ENCODE measurements at regions not wholly inside any gene's neighbourhood (a gene's known extent, or its start where the extent isn't known, plus 50 kb on each side); places are given as distances from the start of the nearest gene placed in this dataset.

- Histone ChIP-seq H3K9me3 (ENCODE audit: control insufficient read depth in 2 of 2, insufficient read depth in 1 of 2, low read length in 1 of 2) (no peaks in the 10 kb centered on the region), H3K4me3 (ENCODE audit: low read length in 2 of 2) (no peak overlapping the region), H3K4me1 (ENCODE audit: control insufficient read depth in 2 of 2, insufficient read depth in 2 of 2, low read length in 2 of 2) (peaks cover 28 to 52% of the 10 kb centered on the region in 2 donors), H3K27ac (ENCODE audit: low read depth in 1 of 2, low read length in 1 of 2) (no peak overlapping the region), H3K36me3 (ENCODE audit: control insufficient read depth in 2 of 2, insufficient read depth in 2 of 2, low read length in 1 of 2) (no peaks in the 10 kb centered on the region), H3K27me3 (ENCODE audit: control insufficient read depth in 2 of 2, insufficient read depth in 1 of 2, low read length in 1 of 2) (no peaks in the 10 kb centered on the region)
- no peak for DNase-seq (ENCODE audit: low read depth in 6 of 9, low spot score in 9 of 9)
- 95% methylated on average over 2 of the region's 2 CpGs for WGBS
Observed at GRCh38 chr12:94077209-94077608, 71.2 kb upstream of the PLXNC1 start.

GRCh38 chr12:94078138-94078723, 70.1 kb upstream of the PLXNC1 start:
- Histone ChIP-seq H3K9me3 (ENCODE audit: control insufficient read depth in 2 of 2, insufficient read depth in 1 of 2, low read length in 1 of 2) (peaks cover 0 to 4% of the 10 kb centered on the region in 2 donors), H3K27me3 (ENCODE audit: control insufficient read depth in 2 of 2, insufficient read depth in 1 of 2, low read length in 1 of 2) (no peaks in the 10 kb centered on the region), H3K4me3 (ENCODE audit: low read length in 2 of 2) (no peak overlapping the region), H3K4me1 (ENCODE audit: control insufficient read depth in 2 of 2, insufficient read depth in 2 of 2, low read length in 2 of 2) (peaks cover 23 to 43% of the 10 kb centered on the region in 2 donors), H3K27ac (ENCODE audit: low read depth in 1 of 2, low read length in 1 of 2) (peak overlapping the region in 1 of 2 donors; percentile 6), H3K36me3 (ENCODE audit: control insufficient read depth in 2 of 2, insufficient read depth in 2 of 2, low read length in 1 of 2) (no peaks in the 10 kb centered on the region)
- 9% methylated on average over 3 of the region's 3 CpGs for WGBS
- peak in 7 of 9 donors; percentile 45 to 80 (median 50) for DNase-seq (ENCODE audit: low read depth in 6 of 9, low spot score in 9 of 9)

- WGBS = 96% methylated on average over 9 of the region's 9 CpGs
- Histone ChIP-seq H3K27ac (ENCODE audit: low read depth in 1 of 2, low read length in 1 of 2) (no peak overlapping the region), H3K27me3 (ENCODE audit: control insufficient read depth in 2 of 2, insufficient read depth in 1 of 2, low read length in 1 of 2) (no peaks in the 10 kb centered on the region)
Observed at GRCh38 chr12:94078736-94079509, 69.5 kb upstream of the PLXNC1 start.

GRCh38 chr12:94079566-94080340, 68.6 kb upstream of the PLXNC1 start:
- no peak overlapping the region for H3K4me3 ChIP-seq (ENCODE audit: low read length in 2 of 2)
- WGBS = 95% methylated on average over 7 of the region's 7 CpGs
- H3K36me3 ChIP-seq (ENCODE audit: control insufficient read depth in 2 of 2, insufficient read depth in 2 of 2, low read length in 1 of 2) = no peaks in the 10 kb centered on the region

More at GRCh38 chr12:94078736-94079509, 69.5 kb upstream of the PLXNC1 start:
- DNase-seq (ENCODE audit: low read depth in 6 of 9, low spot score in 9 of 9) = no peak
- Histone ChIP-seq H3K36me3 (ENCODE audit: control insufficient read depth in 2 of 2, insufficient read depth in 2 of 2, low read length in 1 of 2) (no peaks in the 10 kb centered on the region), H3K9me3 (ENCODE audit: control insufficient read depth in 2 of 2, insufficient read depth in 1 of 2, low read length in 1 of 2) (peaks cover 0 to 6% of the 10 kb centered on the region in 2 donors), H3K4me3 (ENCODE audit: low read length in 2 of 2) (no peak overlapping the region), H3K4me1 (ENCODE audit: control insufficient read depth in 2 of 2, insufficient read depth in 2 of 2, low read length in 2 of 2) (peaks cover 23 to 39% of the 10 kb centered on the region in 2 donors)

GRCh38 chr12:94080341-94081009, 67.9 kb upstream of the PLXNC1 start:
- no peaks in the 10 kb centered on the region for H3K36me3 ChIP-seq (ENCODE audit: control insufficient read depth in 2 of 2, insufficient read depth in 2 of 2, low read length in 1 of 2)
- DNase-seq (ENCODE audit: low read depth in 6 of 9, low spot score in 9 of 9) = no peak
- peaks cover 0 to 10% of the 10 kb centered on the region in 2 donors for H3K9me3 ChIP-seq (ENCODE audit: control insufficient read depth in 2 of 2, insufficient read depth in 1 of 2, low read length in 1 of 2)
- 65% methylated on average over 3 of the region's 3 CpGs for WGBS
- no peaks in the 10 kb centered on the region for H3K27me3 ChIP-seq (ENCODE audit: control insufficient read depth in 2 of 2, insufficient read depth in 1 of 2, low read length in 1 of 2)
- H3K4me3 ChIP-seq (ENCODE audit: low read length in 2 of 2) = no peak overlapping the region
- H3K4me1 ChIP-seq (ENCODE audit: control insufficient read depth in 2 of 2, insufficient read depth in 2 of 2, low read length in 2 of 2) = peaks cover 15 to 29% of the 10 kb centered on the region in 2 donors
- H3K27ac ChIP-seq (ENCODE audit: low read depth in 1 of 2, low read length in 1 of 2) = no peak overlapping the region

More at GRCh38 chr12:94079566-94080340, 68.6 kb upstream of the PLXNC1 start:
- H3K27ac ChIP-seq (ENCODE audit: low read depth in 1 of 2, low read length in 1 of 2) = no peak overlapping the region
- H3K27me3 ChIP-seq (ENCODE audit: control insufficient read depth in 2 of 2, insufficient read depth in 1 of 2, low read length in 1 of 2) = no peaks in the 10 kb centered on the region
- peaks cover 0 to 10% of the 10 kb centered on the region in 2 donors for H3K9me3 ChIP-seq (ENCODE audit: control insufficient read depth in 2 of 2, insufficient read depth in 1 of 2, low read length in 1 of 2)
- H3K4me1 ChIP-seq (ENCODE audit: control insufficient read depth in 2 of 2, insufficient read depth in 2 of 2, low read length in 2 of 2) = peaks cover 21 to 36% of the 10 kb centered on the region in 2 donors
- no peak for DNase-seq (ENCODE audit: low read depth in 6 of 9, low spot score in 9 of 9)

- no peak for DNase-seq (ENCODE audit: low read depth in 6 of 9, low spot score in 9 of 9)
- WGBS = 94% methylated on average over 5 of the region's 5 CpGs
- H3K4me1 ChIP-seq (ENCODE audit: control insufficient read depth in 2 of 2, insufficient read depth in 2 of 2, low read length in 2 of 2) = peaks cover 12 to 23% of the 10 kb centered on the region in 2 donors
Observed at GRCh38 chr12:94082690-94083089, 65.7 kb upstream of the PLXNC1 start.

GRCh38 chr12:94089891-94090290, 58.5 kb upstream of the PLXNC1 start:
- Histone ChIP-seq H3K27ac (ENCODE audit: low read depth in 1 of 2, low read length in 1 of 2) (no peak overlapping the region), H3K9me3 (ENCODE audit: control insufficient read depth in 2 of 2, insufficient read depth in 1 of 2, low read length in 1 of 2) (no peaks in the 10 kb centered on the region), H3K4me3 (ENCODE audit: low read length in 2 of 2) (no peak overlapping the region), H3K27me3 (ENCODE audit: control insufficient read depth in 2 of 2, insufficient read depth in 1 of 2, low read length in 1 of 2) (no peaks in the 10 kb centered on the region), H3K4me1 (ENCODE audit: control insufficient read depth in 2 of 2, insufficient read depth in 2 of 2, low read length in 2 of 2) (no peaks in the 10 kb centered on the region), H3K36me3 (ENCODE audit: control insufficient read depth in 2 of 2, insufficient read depth in 2 of 2, low read length in 1 of 2) (no peaks in the 10 kb centered on the region)
- no peak for DNase-seq (ENCODE audit: low read depth in 6 of 9, low spot score in 9 of 9)
- WGBS = 76% methylated on average over 3 of the region's 3 CpGs

More at GRCh38 chr12:94082690-94083089, 65.7 kb upstream of the PLXNC1 start:
- H3K27ac ChIP-seq (ENCODE audit: low read depth in 1 of 2, low read length in 1 of 2) = no peak overlapping the region
- peaks cover 0 to 10% of the 10 kb centered on the region in 2 donors for H3K9me3 ChIP-seq (ENCODE audit: control insufficient read depth in 2 of 2, insufficient read depth in 1 of 2, low read length in 1 of 2)
- no peaks in the 10 kb centered on the region for H3K36me3 ChIP-seq (ENCODE audit: control insufficient read depth in 2 of 2, insufficient read depth in 2 of 2, low read length in 1 of 2)
- no peak overlapping the region for H3K4me3 ChIP-seq (ENCODE audit: low read length in 2 of 2)
- no peaks in the 10 kb centered on the region for H3K27me3 ChIP-seq (ENCODE audit: control insufficient read depth in 2 of 2, insufficient read depth in 1 of 2, low read length in 1 of 2)

- no peaks in the 10 kb centered on the region for H3K27me3 ChIP-seq (ENCODE audit: control insufficient read depth in 2 of 2, insufficient read depth in 1 of 2, low read length in 1 of 2)
- no peak for DNase-seq (ENCODE audit: low read depth in 6 of 9, low spot score in 9 of 9)
- H3K9me3 ChIP-seq (ENCODE audit: control insufficient read depth in 2 of 2, insufficient read depth in 1 of 2, low read length in 1 of 2) = no peaks in the 10 kb centered on the region
- H3K27ac ChIP-seq (ENCODE audit: low read depth in 1 of 2, low read length in 1 of 2) = no peak overlapping the region
- H3K36me3 ChIP-seq (ENCODE audit: control insufficient read depth in 2 of 2, insufficient read depth in 2 of 2, low read length in 1 of 2) = no peaks in the 10 kb centered on the region
- H3K4me3 ChIP-seq (ENCODE audit: low read length in 2 of 2) = no peak overlapping the region
- peaks cover 7 to 9% of the 10 kb centered on the region in 2 donors for H3K4me1 ChIP-seq (ENCODE audit: control insufficient read depth in 2 of 2, insufficient read depth in 2 of 2, low read length in 2 of 2)
- WGBS = 96% methylated on average over 2 of the region's 2 CpGs
Observed at GRCh38 chr12:94091624-94092023, 56.8 kb upstream of the PLXNC1 start.
